Parathyroid adenoma (tissue), 2 donors: ENCODE measurements at regions not wholly inside any gene's neighbourhood (a gene's known extent, or its start where the extent isn't known, plus 50 kb on each side); places are given as distances from the start of the nearest gene placed in this dataset.

Experiments used
- H2AFZ ChIP-seq: fragments of 300-600 bp; sonication (generic); one replicate; pipeline ENCODE4 v1.7.0; 2017; ENCODE audit warnings: antibody characterized with exemption, mild to moderate bottlenecking
- H3K27ac ChIP-seq: fragments of 300-600 bp; sonication (generic); one replicate; pipeline ENCODE4 v1.7.0; 2017
- H3K27me3 ChIP-seq: fragments of 300-600 bp; sonication (generic); one replicate; pipeline ENCODE4 v1.7.0; 2017; ENCODE audit warnings: low read length; ENCODE audit not compliant: control insufficient read depth, insufficient read depth
- H3K36me3 ChIP-seq: fragments of 300-600 bp; sonication (generic); one replicate; pipeline ENCODE4 v1.7.0; 2017; ENCODE audit warnings: low read length; ENCODE audit not compliant: control insufficient read depth, insufficient read depth
- H3K4me1 ChIP-seq: fragments of 300-600 bp; sonication (generic); one replicate; pipeline ENCODE4 v1.7.0; 2017; ENCODE audit warnings: control low read depth
- H3K4me2 ChIP-seq: fragments of 300-600 bp; sonication (generic); one replicate; pipeline ENCODE4 v1.7.0; 2017; ENCODE audit warnings: low read length
- H3K4me3 ChIP-seq: fragments of 300-600 bp; sonication (generic); one replicate; pipeline ENCODE4 v1.7.0; 2017; ENCODE audit warnings: low read depth, low read length
- H3K79me2 ChIP-seq: fragments of 300-600 bp; sonication (generic); one replicate; pipeline ENCODE4 v1.7.0; 2017; ENCODE audit warnings: control low read depth
- H3K9ac ChIP-seq: fragments of 300-600 bp; sonication (generic); one replicate; pipeline ENCODE4 v1.7.0; 2017; ENCODE audit warnings: mild to moderate bottlenecking
- H3K9me3 ChIP-seq: fragments of 300-600 bp; sonication (generic); one replicate; pipeline ENCODE4 v1.7.0; 2017; ENCODE audit warnings: low read length; ENCODE audit not compliant: control insufficient read depth
- CTCF ChIP-seq: fragments of 300-600 bp; sonication (generic); IDR thresholded peaks from one replicate; pipeline ENCODE4 v1.7.0; 2017; ENCODE audit warnings: antibody characterized with exemption, mild to moderate bottlenecking
- donor health status: primary hyperparathyroidism.

- TF ChIP-seq CTCF: no peak
- no peaks in the 10 kb centered on the region for H3K27me3 ChIP-seq
- H3K9me3 ChIP-seq: no peaks in the 10 kb centered on the region
- no peak overlapping the region for H3K27ac ChIP-seq
- no peak overlapping the region for H3K4me2 ChIP-seq
- no peaks in the 10 kb centered on the region for H3K79me2 ChIP-seq
- H3K9ac ChIP-seq: no peak overlapping the region
- H3K4me3 ChIP-seq: no peak overlapping the region
- H3K36me3 ChIP-seq: no peaks in the 10 kb centered on the region
- no peak overlapping the region for H2AFZ ChIP-seq
- no peaks in the 10 kb centered on the region for H3K4me1 ChIP-seq
These were observed 163.5 kb downstream of the KIF26A start for GRCh38 chr14:104301731-104302460.

- no peak overlapping the region for H2AFZ ChIP-seq
- no peaks in the 10 kb centered on the region for H3K27me3 ChIP-seq
- H3K9me3 ChIP-seq: no peaks in the 10 kb centered on the region
- H3K36me3 ChIP-seq: no peaks in the 10 kb centered on the region
- H3K79me2 ChIP-seq: no peaks in the 10 kb centered on the region
- no peak overlapping the region for H3K4me3 ChIP-seq
- no peak overlapping the region for H3K27ac ChIP-seq
- H3K4me1 ChIP-seq: no peaks in the 10 kb centered on the region
- TF ChIP-seq CTCF: no peak
- no peak overlapping the region for H3K4me2 ChIP-seq
- no peak overlapping the region for H3K9ac ChIP-seq
These were observed 164.5 kb downstream of the KIF26A start for GRCh38 chr14:104302794-104303405.

GRCh38 chr14:104303705-104304425 is 165.5 kb downstream of the KIF26A start:
- no peaks in the 10 kb centered on the region for H3K79me2 ChIP-seq
- no peak overlapping the region for H3K27ac ChIP-seq
- no peak overlapping the region for H3K4me2 ChIP-seq
- H3K27me3 ChIP-seq: no peaks in the 10 kb centered on the region
- no peak overlapping the region for H3K4me3 ChIP-seq
- no peak for TF ChIP-seq CTCF
- H2AFZ ChIP-seq: no peak overlapping the region
- no peaks in the 10 kb centered on the region for H3K4me1 ChIP-seq
- no peak overlapping the region for H3K9ac ChIP-seq
- no peaks in the 10 kb centered on the region for H3K9me3 ChIP-seq
- no peaks in the 10 kb centered on the region for H3K36me3 ChIP-seq

GRCh38 chr14:104304451-104305351 is 166.3 kb downstream of the KIF26A start:
- Histone ChIP-seq H3K4me1 (no peaks in the 10 kb centered on the region), H3K9ac (no peak overlapping the region), H3K4me2 (no peak overlapping the region), H3K36me3 (no peaks in the 10 kb centered on the region), H3K79me2 (no peaks in the 10 kb centered on the region), H2AFZ (no peak overlapping the region), H3K9me3 (no peaks in the 10 kb centered on the region), H3K27ac (no peak overlapping the region), H3K4me3 (no peak overlapping the region), H3K27me3 (no peaks in the 10 kb centered on the region)
- TF ChIP-seq CTCF: no peak
